HT-29 (cell line): ENCODE measurements at regions not wholly inside any gene's neighbourhood (a gene's known extent, or its start where the extent isn't known, plus 50 kb on each side); places are given as distances from the start of the nearest gene placed in this dataset.
A peak's percentile ranks its signal among the peaks of the same experiment; 100 is the strongest.
"Not testable (repeated sequence)": the region's sequence is repeated elsewhere in the genome, so short reads cannot be mapped to it uniquely, and the experiment has no call there.

Source experiments
- DNase-seq: peaks from one replicate; pipeline ENCODE4 v3.0.0-alpha.2; 2015; ENCODE audit warnings: low spot score

DNA sequence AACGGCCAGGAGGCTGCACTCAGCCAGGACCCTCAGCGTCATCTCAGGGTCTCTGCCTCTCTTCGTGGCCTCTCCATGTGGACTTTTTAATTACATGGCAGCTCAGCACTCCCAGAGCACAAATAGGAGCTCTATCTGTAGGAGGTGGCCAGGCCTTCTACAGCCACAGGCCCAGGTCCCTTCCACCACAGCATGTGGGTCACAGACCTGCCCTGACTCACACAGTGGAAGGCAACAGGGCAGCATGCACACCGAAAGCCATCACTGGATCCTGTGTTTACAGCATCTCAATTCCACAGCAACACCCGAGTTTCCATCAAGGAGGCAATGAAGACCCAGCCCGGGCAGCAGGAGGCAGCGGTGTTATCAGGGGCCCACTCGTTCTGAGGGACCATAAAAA is 65.8 kb upstream of the CD93 start:
- no peak for DNase-seq

DNA sequence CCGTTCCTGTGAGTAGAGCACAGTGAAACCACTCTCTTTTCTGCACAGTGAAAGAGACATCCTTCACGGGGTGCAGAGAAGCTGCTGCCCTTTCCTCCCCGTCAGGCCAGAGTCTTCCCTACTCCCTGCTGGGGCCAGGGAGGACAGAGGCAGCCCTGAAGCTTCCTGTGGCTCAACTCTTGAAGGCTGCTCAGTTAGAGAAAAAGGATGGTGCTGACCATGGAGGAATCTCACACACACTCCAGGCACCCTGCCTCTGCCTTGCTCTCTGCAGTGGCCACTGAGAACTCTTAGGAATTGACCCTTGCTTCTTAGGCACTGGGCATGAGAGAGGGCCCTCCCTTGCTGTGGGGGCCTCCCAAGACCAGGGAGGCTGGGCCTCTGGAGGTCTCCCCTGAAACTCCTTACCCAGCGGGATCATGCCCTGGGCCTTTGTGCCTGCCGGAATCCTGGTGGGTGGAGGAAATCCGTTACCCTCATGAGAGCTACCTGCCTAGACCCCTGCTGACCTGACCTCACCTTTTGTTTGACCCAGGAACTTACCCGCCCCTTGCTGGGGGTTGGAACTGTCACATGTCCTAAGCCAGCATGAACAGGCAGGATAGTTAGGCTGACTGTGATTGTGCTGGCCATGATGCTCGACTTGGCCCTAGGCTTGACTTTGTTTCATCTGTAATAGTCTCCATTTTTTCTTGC is 65.0 kb upstream of the CD93 start:
- no peak for DNase-seq

DNA sequence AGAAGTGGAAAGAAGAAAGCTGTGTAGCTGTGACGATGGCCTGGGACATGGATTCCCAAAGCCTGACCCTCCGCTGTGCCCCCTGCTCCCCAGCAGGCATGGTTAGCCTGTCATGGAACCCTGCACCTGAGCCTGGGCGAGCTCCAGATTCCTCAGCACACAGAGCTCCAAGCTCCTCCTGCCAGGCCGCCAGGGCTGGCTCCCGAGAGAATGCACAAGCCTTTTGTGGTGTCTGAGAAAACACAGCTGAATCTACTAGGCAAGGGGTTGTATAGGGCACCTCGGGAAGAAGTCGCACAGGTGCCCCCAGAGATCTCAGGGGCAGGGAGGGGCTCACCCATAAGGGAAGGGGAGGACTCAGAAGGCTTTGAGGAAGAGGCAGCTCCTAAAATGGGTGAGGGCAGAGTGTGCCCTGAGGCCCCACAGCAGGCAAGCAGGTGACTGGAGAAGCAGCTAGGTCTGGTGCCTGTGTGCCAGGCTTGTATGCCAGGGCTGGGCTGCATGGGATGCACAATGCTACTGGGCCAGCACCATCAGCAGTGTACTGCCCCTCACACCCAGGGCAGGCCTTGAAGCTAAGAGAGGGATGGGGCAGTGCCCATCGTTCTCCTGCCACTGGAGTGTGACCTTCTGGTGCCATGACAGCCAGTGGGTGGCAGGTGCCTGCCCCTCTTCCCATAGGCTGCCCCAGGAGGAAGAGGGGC is 64.3 kb upstream of the CD93 start:
- no peak for DNase-seq

DNA sequence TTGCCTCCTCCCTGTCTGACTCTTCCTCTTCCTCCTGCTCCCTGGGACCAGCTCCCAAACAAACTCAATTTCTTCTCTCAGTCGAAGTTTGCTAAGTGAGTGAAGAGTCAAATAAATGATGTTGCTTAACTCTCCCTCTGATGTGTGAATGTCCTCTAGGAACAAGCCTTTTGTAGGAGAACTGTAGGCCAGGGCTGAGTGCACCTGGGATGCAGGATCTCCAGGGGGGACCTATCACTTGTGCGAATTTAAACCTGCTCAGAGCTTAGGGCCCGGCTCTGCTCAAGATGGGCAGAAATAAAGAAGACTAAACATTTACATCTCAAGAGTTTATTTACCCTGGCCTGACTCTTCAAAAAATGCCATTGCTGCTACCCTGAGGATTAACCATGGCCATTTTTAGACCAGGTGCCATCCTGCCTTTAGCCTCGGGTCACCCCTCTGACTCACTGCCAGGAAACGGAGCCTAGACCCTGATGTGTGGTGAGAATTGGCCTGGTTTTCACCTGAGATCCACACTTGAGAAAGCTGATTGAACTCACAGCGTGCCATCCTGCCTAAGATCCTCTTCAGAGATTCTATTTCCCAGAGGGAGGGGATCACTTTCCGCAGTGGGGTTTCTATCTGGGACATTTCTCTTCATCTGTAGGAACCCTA is 63.6 kb upstream of the CD93 start:
- no peak for DNase-seq

DNA sequence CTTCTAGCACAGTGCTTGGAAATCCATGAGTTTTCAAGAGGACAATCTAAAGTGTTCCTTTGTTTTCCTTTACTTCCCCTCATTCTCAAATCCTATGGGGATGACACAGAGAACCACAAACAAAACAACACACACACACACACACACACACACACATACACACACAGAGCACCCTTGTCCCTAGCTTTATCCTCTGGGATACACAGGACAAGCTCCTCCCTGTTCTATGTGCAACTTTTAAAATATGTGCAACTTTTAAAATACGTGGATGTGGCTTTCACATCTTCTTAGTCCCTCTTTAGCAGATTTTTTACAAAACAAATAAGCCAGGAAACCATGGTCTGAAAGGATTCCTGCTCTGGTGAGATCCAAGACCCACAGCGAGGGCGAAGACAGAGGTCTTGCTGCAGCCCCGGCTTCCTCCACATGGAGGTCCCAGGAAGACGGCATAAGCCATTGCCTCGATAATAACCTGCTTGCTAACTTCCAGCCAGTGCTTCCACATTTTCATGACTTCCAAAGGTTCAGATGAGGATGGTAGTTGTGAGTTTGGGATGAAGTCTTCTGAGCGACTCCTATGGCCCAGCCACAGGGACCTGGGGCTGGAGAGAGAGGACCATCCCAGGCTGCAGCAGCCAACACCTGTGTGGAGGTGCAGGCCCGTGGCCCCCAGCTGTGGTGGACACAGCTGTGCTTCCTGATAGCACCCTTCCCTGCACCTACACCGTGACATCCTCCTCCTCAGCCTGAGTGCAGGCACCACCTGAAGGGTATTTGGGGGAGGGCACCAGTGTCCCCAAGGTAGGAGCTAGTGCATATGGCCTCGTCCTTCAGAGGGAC is 62.8 kb upstream of the CD93 start:
- no peak for DNase-seq

DNA sequence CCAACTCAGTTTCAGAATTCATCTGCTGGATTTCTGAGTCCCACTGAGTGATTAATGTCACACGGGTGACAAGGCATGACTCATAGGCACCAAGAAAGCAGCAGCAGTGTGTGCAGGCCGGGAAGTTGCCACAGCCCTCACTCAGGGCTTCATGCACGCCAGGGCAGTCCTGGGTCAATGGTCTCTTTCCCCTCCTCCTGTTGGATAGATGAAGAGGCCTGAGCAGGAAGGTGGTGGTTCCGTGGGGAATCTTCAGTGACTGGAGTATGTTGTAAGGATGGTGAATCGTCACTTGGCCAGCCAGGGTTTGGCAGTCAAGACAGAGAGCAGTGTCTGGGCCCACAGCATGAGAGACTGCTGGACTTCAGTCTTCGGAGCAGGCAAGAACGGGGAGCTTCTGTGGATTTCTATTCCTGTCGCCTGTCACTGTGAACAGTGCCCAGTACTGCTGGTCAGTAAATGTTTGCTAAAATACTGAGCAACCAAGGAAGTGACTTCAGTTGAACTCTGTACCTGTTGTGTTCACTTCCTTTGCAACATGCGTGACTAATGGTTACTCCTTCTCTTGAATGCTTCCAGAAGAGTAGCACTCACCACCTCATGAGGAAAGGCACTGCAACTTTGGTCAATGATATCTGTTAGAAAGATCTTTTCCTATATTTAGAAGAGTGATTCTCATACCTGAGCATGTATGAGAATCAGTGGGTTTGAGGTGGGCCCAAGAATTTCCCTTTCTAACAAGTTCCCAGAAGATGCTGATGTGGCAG is 62.0 kb upstream of the CD93 start:
- DNase-seq: peak; percentile 79

DNA sequence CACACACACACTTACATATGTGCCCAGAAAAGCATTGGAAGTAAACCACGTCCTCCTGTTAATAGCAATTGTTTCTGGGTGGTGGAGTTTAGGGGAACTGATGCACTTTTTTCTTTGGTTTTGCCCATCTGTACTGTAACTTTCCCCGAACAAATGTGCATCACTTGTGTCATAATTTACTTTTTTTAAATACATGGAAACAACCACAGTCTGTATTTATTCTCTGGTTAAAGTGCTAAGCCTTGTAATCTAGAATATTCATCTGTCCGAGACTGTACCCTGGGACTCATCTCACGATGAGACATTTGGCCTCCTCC is 61.5 kb upstream of the CD93 start:
- peak; percentile 38 for DNase-seq

DNA sequence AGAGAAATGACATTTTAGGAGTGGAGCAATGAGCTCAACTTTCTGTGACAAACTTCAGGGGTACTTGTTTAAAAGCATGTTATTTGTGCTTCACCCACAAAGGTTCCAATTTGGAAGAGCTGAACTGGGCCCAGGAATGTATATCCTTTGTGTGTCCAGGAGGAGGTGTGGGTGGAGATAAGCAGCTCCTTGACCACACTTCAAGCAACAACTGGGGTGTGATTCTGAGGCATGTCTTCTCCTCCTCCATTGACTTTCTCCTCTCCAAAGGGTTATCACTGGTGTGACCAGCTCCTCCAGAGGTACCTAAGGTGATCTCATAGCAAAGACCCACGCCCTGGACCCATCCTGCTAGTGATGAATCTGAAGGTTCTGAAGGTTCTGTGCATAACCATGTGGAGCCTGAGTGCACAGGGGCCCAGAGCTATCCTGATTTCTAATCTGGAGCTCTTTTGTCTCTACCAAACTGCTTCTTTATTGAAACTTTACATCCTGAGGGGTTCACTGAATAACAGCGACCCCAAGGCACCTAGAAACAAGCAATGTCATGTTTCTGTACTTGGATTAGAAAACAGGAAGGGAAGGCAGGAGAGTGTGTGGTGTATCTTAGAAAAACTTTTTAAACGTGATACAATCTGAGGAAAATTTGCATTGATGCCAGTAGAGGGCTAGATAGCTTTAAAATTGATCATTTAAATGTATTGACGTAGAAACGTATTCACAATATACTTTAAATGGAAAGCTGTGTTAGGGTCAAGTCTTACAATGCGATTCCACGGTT is 60.9 kb upstream of the CD93 start:
- no peak for DNase-seq

DNA sequence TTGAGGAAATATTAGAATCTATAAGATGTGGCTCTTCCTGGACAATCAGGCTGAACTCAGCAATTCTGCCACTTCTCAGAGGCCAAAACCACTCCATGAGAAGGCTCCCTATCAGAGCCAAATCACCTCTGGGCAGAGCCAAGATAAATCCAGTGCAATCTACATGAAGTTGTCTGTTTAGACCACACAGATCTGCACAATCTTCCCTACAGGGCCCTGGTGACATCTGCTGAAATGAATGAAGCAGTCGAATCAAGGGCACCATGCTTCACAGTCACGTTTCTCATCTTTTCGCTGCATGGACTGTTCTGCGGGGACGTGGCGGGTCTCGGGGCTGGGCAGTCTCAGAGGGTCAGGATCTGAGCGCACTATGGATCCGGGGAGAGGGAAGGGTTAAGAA is 60.1 kb upstream of the CD93 start:
- no peak for DNase-seq

DNA sequence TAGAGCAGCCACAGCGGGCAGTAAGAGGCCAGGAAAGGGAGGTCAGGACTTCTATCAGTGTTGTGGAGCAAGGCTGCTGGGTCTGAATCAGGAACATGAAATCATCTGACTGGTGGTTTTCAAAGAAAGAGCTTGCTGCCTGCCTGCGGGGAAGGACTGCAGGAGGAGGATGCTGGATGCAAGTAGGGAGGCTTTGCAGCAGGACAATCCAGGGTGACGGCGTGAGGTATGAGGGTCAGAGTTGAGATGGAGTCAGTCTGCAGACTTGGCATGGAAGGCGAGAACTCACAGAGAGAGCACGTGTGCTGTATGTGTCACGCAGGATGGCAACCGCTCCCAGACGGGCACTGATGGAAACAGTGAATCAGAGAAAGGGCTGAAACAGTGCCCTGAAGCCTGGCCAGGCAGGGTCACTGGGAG is 59.2 kb upstream of the CD93 start:
- DNase-seq: no peak

DNA sequence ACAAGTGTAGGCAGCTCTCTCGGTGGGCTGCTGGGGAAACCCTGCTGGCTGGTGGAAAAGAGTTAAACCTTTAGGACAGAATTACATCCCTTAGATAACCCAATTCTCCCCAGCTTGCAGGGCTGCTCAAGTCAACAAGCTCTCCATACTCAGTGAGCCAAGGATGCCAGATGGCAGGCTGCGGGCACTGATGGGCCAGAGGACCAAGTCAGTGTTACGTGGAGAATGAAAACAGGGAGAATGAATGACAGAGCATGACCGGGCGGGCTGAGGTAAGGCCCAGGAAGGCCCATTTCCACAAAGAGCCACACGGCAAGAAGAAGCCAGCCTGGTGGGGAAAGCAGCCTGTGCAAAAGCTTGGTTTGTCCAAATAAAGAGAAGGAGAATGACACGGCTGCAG is 58.7 kb upstream of the CD93 start:
- DNase-seq: no peak

DNA sequence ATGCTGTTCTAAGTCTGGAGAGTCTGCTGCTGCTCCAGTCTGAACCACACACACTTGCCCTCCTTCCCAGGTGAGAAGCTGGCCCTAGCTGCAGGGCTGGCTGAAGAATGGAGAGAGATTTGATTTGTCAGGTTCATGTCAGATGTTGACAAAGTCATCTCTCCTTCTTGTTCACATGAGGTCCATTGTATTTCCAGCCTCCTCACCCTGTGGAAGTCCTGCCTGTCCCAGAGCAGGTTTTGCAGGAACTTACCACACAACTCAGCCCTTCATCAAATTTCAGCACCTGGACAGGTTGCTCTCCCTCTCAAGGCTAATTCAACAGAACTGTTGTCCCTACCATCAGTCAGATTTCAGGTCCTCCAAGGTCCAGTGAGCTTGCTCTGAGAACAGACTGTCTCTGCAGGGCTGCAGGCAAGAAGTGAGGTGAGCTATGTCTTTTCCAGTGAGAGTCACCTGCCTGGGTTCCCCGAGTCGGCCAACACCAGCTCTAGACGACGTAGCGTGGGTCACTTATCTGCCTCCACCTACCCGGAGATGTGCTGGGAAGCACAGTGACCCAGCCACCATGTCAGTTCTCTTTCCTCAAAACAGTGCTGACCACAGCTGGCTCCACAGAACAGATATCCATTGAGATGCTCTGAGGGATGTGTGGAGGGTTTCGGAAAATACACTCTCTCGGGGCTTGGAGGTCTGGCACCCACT is 58.0 kb upstream of the CD93 start:
- DNase-seq: no peak

DNA sequence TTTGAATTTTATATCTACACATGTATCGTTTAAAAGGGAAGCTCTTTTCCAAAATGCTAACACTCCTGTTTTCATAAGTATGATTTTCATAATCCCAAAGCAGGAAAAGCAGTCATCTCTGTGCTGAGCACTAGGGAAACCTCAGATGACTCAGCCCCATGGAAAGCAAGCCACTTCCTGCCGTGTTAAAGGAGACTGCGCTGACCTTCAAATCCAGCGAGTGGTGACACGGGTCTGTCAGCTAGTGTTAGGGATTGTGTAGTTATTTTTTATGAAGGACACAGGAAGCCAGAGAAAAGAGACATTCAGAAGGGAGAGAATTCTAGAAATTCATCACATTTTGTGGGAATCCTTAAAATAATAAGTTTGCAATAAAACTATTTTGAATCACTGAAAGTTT is 57.0 kb upstream of the CD93 start:
- peak; percentile 69 for DNase-seq

DNA sequence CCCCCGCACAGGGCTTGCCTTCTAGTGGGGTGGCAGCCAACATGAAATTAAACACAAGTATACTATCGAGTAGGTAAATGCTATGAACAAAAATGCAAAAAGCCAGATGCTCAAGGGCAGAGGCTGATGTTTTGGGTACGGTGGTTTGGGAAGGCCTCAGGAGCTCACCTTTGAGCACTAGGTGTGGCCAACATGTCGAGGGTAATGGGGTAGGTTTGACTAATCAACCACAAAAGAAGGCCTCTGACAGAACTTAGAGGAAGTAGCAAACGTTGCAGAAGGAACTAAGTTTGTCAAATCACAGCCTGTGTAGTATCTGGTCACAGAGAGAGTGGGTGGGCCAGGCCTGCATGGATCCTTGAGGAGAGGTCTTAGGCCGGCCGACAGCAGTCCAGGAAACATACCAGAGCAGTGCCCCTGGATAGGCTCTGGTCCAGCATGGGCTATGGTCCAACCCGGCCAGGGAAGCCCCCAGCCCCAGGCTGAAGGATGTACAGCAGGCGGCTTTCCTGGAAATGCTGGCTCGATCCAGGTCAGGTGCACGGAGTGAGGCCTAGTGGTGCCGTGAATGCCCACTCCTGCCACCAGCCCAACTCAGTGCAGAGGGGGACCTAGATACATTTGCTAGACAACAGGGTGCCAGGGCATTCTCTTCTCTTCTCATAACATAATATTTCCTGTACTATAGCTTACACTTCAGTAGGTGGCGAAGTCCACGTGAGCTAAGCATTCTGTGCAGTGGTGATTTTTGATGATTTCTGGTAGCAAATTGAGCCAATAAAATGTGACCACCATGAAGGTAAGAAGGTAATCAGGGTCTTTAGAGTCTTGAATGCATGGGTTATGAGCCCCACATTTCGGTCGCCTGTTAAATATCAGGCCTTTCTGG is 56.3 kb upstream of the CD93 start:
- no peak for DNase-seq

DNA sequence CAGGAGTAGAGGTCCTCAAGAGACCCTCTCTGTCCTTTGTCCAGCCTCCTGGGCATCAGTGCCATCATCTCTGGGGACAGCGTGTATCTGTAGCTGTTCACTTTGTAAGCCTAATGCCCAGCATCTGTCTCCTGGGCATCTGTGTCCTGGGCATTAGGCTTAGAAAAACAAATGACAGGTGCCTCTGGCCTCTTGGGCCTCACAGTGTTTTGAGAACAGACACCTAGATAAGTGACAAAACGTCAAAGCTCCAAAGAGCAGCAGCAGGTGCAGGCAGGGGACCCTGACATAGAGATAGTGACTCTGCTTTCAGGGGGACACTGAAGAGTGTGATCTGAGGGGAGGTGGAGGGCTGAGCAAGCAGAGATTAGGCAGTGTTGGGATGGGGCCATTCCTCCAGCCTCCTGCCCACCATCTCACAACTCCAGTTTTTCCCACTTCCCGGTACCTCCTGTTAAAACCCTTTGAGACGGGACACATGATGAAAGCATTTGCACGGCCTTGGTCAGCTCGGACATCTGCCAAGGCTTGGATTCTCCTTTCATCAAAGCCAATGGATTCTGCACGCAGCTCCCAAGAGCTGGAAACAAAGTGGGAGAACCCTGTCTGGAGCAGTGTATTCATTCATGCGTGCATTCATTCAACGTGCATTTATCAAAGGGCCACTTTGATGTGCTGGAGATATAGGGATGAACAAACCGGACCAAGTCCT is 55.5 kb upstream of the CD93 start:
- no peak for DNase-seq

DNA sequence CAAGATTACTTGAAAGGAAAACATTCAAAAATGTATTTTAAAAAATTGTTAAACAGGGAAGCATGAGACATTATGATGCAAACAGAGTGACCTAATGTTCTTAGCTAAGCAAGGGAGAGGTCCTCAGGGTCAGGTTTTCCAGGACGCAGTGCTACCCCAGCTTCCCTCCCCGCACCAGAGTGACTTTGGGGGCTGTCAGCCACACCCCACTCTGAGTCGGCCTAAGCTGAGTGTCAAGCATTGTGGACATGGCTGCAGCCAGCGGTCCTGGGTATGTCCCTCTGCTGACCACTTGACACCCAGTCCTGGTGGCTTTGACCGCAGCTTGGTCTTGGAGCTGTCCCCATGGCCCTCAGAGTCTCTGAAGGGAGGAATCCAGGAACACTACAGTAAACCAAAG is 54.9 kb upstream of the CD93 start:
- no peak for DNase-seq

DNA sequence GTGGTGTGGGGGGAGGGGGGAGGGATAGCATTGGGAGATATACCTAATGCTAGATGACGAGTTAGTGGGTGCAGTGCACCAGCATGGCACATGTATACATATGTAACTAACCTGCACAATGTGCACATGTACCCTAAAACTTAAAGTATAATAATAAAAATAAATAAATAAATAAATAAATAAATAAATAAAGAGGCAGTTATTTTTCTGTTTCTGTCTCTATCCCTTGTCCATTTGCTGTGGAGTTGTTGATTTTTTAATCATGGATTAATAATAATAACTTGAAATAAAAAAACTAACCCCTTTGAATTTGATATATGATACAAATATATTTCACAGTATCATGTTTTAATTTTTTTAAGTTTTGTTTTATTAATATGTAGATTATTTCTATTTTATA is 53.9 kb upstream of the CD93 start:
- not testable (repeated sequence) for DNase-seq

DNA sequence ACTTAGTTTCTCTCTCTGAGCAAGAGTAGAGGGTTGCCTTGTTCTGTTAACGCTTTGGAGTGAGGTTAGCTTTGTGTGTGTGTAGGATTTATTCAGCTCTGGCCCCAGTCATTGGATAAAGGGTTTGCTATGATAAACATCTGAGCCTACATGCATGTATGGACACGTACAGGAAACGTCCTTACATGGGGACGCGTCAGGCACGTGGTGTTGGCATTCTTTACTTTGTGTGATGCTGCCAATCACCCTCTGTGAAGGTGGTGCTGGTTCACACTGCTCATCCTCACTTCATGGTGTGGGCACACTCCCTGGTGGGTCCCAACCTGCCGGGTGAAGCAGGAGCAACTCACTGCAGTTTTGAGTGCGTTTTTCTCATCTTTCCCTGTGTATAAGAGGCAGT is 53.4 kb upstream of the CD93 start:
- no peak for DNase-seq
